ENCODE measurements at regions not wholly inside any gene's neighbourhood (a gene's known extent, or its start where the extent isn't known, plus 50 kb on each side); places are given as distances from the start of the nearest gene placed in this dataset.

GRCh38 chr4:125760956-125761355 is 446.2 kb downstream of the FAT4 start:
- Histone ChIP-seq H3K27ac (no peak overlapping the region), H3K27me3 (no peaks in the 10 kb centered on the region), H3K4me3 (no peak overlapping the region), H3K36me3 (no peaks in the 10 kb centered on the region), H3K9me3 (no peaks in the 10 kb centered on the region), H3K4me1 (ENCODE audit: insufficient read depth) (no peaks in the 10 kb centered on the region)
- no peak for DNase-seq
- intact Hi-C loops (cut with DNase I): no loop called here
- WGBS, 3 donors: 82 to 90% (median 86%) methylated on average over 3 of the region's 3 CpGs
- TF ChIP-seq, protein P1, sequence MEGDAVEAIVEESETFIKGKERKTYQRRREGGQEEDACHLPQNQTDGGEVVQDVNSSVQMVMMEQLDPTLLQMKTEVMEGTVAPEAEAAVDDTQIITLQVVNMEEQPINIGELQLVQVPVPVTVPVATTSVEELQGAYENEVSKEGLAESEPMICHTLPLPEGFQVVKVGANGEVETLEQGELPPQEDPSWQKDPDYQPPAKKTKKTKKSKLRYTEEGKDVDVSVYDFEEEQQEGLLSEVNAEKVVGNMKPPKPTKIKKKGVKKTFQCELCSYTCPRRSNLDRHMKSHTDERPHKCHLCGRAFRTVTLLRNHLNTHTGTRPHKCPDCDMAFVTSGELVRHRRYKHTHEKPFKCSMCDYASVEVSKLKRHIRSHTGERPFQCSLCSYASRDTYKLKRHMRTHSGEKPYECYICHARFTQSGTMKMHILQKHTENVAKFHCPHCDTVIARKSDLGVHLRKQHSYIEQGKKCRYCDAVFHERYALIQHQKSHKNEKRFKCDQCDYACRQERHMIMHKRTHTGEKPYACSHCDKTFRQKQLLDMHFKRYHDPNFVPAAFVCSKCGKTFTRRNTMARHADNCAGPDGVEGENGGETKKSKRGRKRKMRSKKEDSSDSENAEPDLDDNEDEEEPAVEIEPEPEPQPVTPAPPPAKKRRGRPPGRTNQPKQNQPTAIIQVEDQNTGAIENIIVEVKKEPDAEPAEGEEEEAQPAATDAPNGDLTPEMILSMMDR (IDR thresholded peaks at IDR 0.05): no peak

- Histone ChIP-seq H3K4me1 (ENCODE audit: insufficient read depth) (no peaks in the 10 kb centered on the region), H3K36me3 (no peaks in the 10 kb centered on the region), H3K27ac (no peak overlapping the region), H3K27me3 (no peaks in the 10 kb centered on the region), H3K9me3 (no peaks in the 10 kb centered on the region), H3K4me3 (no peak overlapping the region)
- DNase-seq: no peak
- TF ChIP-seq, protein P1 (IDR thresholded peaks at IDR 0.05): no peak
- TF ChIP-seq EP300 (IDR thresholded peaks at IDR 0.05) (no peak), POLR2A (IDR thresholded peaks at IDR 0.05) (no peak)
- 60 to 80% (median 78%) methylated on average over 3 of the region's 3 CpGs for WGBS, 3 donors
- intact Hi-C loops (cut with DNase I): no loop called here
Measured at GRCh38 chr4:125762537-125762936, 447.8 kb downstream of the FAT4 start.

DNA sequence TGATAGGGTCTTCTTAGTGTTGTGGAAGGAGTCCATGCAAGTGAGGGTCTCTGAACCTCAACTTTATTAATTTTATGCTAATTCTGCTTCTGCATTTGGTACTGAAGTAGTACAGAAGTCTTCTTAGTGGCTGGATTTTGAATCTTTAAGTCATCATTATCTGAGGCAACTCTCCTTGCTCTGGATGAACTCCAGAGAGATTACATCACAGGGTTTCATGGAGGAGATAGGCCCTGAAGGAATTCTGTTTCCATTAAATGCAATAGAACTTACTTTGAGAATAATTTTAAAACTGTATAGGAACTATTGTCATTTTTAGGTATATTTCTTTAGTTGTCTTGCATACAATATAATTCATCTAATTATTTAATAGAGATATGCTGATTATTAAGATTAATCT is 451.2 kb downstream of the FAT4 start:
- TF ChIP-seq EP300 (IDR thresholded peaks at IDR 0.05) (no peak), POLR2A (IDR thresholded peaks at IDR 0.05) (no peak)
- TF ChIP-seq, protein P1 (IDR thresholded peaks at IDR 0.05): no peak
- intact Hi-C loops (cut with DNase I): no loop called here

GRCh38 chr4:125770814-125771398 is 456.2 kb downstream of the FAT4 start:
- intact Hi-C loops (cut with DNase I): no loop called here
- DNase-seq: no peak
- no peak overlapping the region for H3K4me3 ChIP-seq
- no peaks in the 10 kb centered on the region for H3K27me3 ChIP-seq
- TF ChIP-seq POLR2A (IDR thresholded peaks at IDR 0.05): no peak
- TF ChIP-seq, protein P1 (IDR thresholded peaks at IDR 0.05): no peak
- TF ChIP-seq EP300 (IDR thresholded peaks at IDR 0.05): no peak
- WGBS, 3 donors: 80 to 89% (median 86%) methylated on average over 6 of the region's 6 CpGs
- H3K27ac ChIP-seq: no peak overlapping the region
- no peaks in the 10 kb centered on the region for H3K36me3 ChIP-seq
- no peaks in the 10 kb centered on the region for H3K9me3 ChIP-seq
- H3K4me1 ChIP-seq (ENCODE audit: insufficient read depth): no peaks in the 10 kb centered on the region

More for the DNA sequence above, 451.2 kb downstream of the FAT4 start:
- no peak for DNase-seq
- Histone ChIP-seq H3K4me1 (ENCODE audit: insufficient read depth) (no peaks in the 10 kb centered on the region), H3K36me3 (no peaks in the 10 kb centered on the region), H3K4me3 (no peak overlapping the region), H3K27me3 (no peaks in the 10 kb centered on the region), H3K9me3 (no peaks in the 10 kb centered on the region), H3K27ac (no peak overlapping the region)
